Ishikawa (cell line): ENCODE measurements at regions not wholly inside any gene's neighbourhood (a gene's known extent, or its start where the extent isn't known, plus 50 kb on each side); places are given as distances from the start of the nearest gene placed in this dataset.

Experiments used
- CREB1 ChIP-seq: IDR thresholded peaks from 2 replicates; pipeline ENCODE4 v1.6.1; 2012; ENCODE audit warnings: low read depth
- TEAD4 ChIP-seq: IDR thresholded peaks from 2 replicates; pipeline ENCODE4 v1.6.1; 2012

- TF ChIP-seq TEAD4 (no peak), CREB1 (no peak)
Measured at GRCh38 chr6:23732521-23732920, 393.5 kb upstream of the NRSN1 start.
